ENCODE measurements at regions not wholly inside any gene's neighbourhood (a gene's known extent, or its start where the extent isn't known, plus 50 kb on each side); places are given as distances from the start of the nearest gene placed in this dataset.

GRCh38 chr6:4327841-4328240 lies 192.5 kb upstream of the ECI2 start:
- Histone ChIP-seq H3K9me3 (ENCODE audit: control insufficient read depth in 3 of 3, low read length in 3 of 3) (no peaks in the 10 kb centered on the region), H3K4me3 (ENCODE audit: low read length in 3 of 3) (no peak overlapping the region), H3K27ac (ENCODE audit: low read depth, low read length) (no peak overlapping the region), H3K36me3 (ENCODE audit: control insufficient read depth in 3 of 3, insufficient read depth in 3 of 3, low read length in 3 of 3) (no peaks in the 10 kb centered on the region), H3K9ac (ENCODE audit: low read depth in 1 of 3, low read length in 3 of 3) (no peak overlapping the region), H3K27me3 (ENCODE audit: control insufficient read depth in 3 of 3, insufficient read depth in 3 of 3, low read length in 3 of 3) (no peaks in the 10 kb centered on the region), H3K4me1 (ENCODE audit: control insufficient read depth in 3 of 3, insufficient read depth in 3 of 3, low read length in 3 of 3) (peaks cover under 1 to 3% (median 2%) of the 10 kb centered on the region in 3 donors)

- Histone ChIP-seq H3K9ac (ENCODE audit: low read depth in 1 of 3, low read length in 3 of 3) (no peak overlapping the region), H3K4me1 (ENCODE audit: control insufficient read depth in 3 of 3, insufficient read depth in 3 of 3, low read length in 3 of 3) (peaks cover 13 to 20% (median 14%) of the 10 kb centered on the region in 3 donors), H3K27ac (ENCODE audit: low read depth, low read length) (no peak overlapping the region), H3K4me3 (ENCODE audit: low read length in 3 of 3) (no peak overlapping the region), H3K9me3 (ENCODE audit: control insufficient read depth in 3 of 3, low read length in 3 of 3) (no peaks in the 10 kb centered on the region), H3K27me3 (ENCODE audit: control insufficient read depth in 3 of 3, insufficient read depth in 3 of 3, low read length in 3 of 3) (no peaks in the 10 kb centered on the region), H3K36me3 (ENCODE audit: control insufficient read depth in 3 of 3, insufficient read depth in 3 of 3, low read length in 3 of 3) (no peaks in the 10 kb centered on the region)
Measured at GRCh38 chr6:4324746-4325145, 189.4 kb upstream of the ECI2 start.

- Histone ChIP-seq H3K36me3 (ENCODE audit: control insufficient read depth in 3 of 3, insufficient read depth in 3 of 3, low read length in 3 of 3) (no peaks in the 10 kb centered on the region), H3K27ac (ENCODE audit: low read depth, low read length) (no peak overlapping the region), H3K4me3 (ENCODE audit: low read length in 3 of 3) (no peak overlapping the region), H3K9me3 (ENCODE audit: control insufficient read depth in 3 of 3, low read length in 3 of 3) (no peaks in the 10 kb centered on the region), H3K27me3 (ENCODE audit: control insufficient read depth in 3 of 3, insufficient read depth in 3 of 3, low read length in 3 of 3) (no peaks in the 10 kb centered on the region), H3K9ac (ENCODE audit: low read depth in 1 of 3, low read length in 3 of 3) (no peak overlapping the region), H3K4me1 (ENCODE audit: control insufficient read depth in 3 of 3, insufficient read depth in 3 of 3, low read length in 3 of 3) (peaks cover 13 to 20% (median 14%) of the 10 kb centered on the region in 3 donors)
Measured at GRCh38 chr6:4323322-4323721, 187.9 kb upstream of the ECI2 start.

GRCh38 chr6:4322846-4323309 lies 187.5 kb upstream of the ECI2 start:
- Histone ChIP-seq H3K4me1 (ENCODE audit: control insufficient read depth in 3 of 3, insufficient read depth in 3 of 3, low read length in 3 of 3) (peaks cover 13 to 21% (median 14%) of the 10 kb centered on the region in 3 donors), H3K9me3 (ENCODE audit: control insufficient read depth in 3 of 3, low read length in 3 of 3) (no peaks in the 10 kb centered on the region), H3K9ac (ENCODE audit: low read depth in 1 of 3, low read length in 3 of 3) (no peak overlapping the region), H3K36me3 (ENCODE audit: control insufficient read depth in 3 of 3, insufficient read depth in 3 of 3, low read length in 3 of 3) (no peaks in the 10 kb centered on the region), H3K4me3 (ENCODE audit: low read length in 3 of 3) (no peak overlapping the region), H3K27me3 (ENCODE audit: control insufficient read depth in 3 of 3, insufficient read depth in 3 of 3, low read length in 3 of 3) (no peaks in the 10 kb centered on the region), H3K27ac (ENCODE audit: low read depth, low read length) (no peak overlapping the region)

GRCh38 chr6:4322134-4322845 lies 186.9 kb upstream of the ECI2 start:
- Histone ChIP-seq H3K27me3 (ENCODE audit: control insufficient read depth in 3 of 3, insufficient read depth in 3 of 3, low read length in 3 of 3) (no peaks in the 10 kb centered on the region), H3K4me3 (ENCODE audit: low read length in 3 of 3) (no peak overlapping the region), H3K27ac (ENCODE audit: low read depth, low read length) (no peak overlapping the region), H3K9me3 (ENCODE audit: control insufficient read depth in 3 of 3, low read length in 3 of 3) (no peaks in the 10 kb centered on the region), H3K4me1 (ENCODE audit: control insufficient read depth in 3 of 3, insufficient read depth in 3 of 3, low read length in 3 of 3) (peaks cover 18 to 27% (median 20%) of the 10 kb centered on the region in 3 donors), H3K36me3 (ENCODE audit: control insufficient read depth in 3 of 3, insufficient read depth in 3 of 3, low read length in 3 of 3) (no peaks in the 10 kb centered on the region), H3K9ac (ENCODE audit: low read depth in 1 of 3, low read length in 3 of 3) (no peak overlapping the region)

- Histone ChIP-seq H3K4me1 (ENCODE audit: control insufficient read depth in 3 of 3, insufficient read depth in 3 of 3, low read length in 3 of 3) (peaks cover 25 to 34% (median 26%) of the 10 kb centered on the region in 3 donors), H3K36me3 (ENCODE audit: control insufficient read depth in 3 of 3, insufficient read depth in 3 of 3, low read length in 3 of 3) (no peaks in the 10 kb centered on the region), H3K4me3 (ENCODE audit: low read length in 3 of 3) (no peak overlapping the region), H3K9me3 (ENCODE audit: control insufficient read depth in 3 of 3, low read length in 3 of 3) (no peaks in the 10 kb centered on the region), H3K27me3 (ENCODE audit: control insufficient read depth in 3 of 3, insufficient read depth in 3 of 3, low read length in 3 of 3) (no peaks in the 10 kb centered on the region), H3K27ac (ENCODE audit: low read depth, low read length) (no peak overlapping the region), H3K9ac (ENCODE audit: low read depth in 1 of 3, low read length in 3 of 3) (no peak overlapping the region)
Measured at GRCh38 chr6:4320860-4321259, 185.5 kb upstream of the ECI2 start.

GRCh38 chr6:4319981-4320683 lies 184.8 kb upstream of the ECI2 start:
- Histone ChIP-seq H3K4me3 (ENCODE audit: low read length in 3 of 3) (no peak overlapping the region), H3K4me1 (ENCODE audit: control insufficient read depth in 3 of 3, insufficient read depth in 3 of 3, low read length in 3 of 3) (peaks cover 25 to 34% (median 26%) of the 10 kb centered on the region in 3 donors), H3K36me3 (ENCODE audit: control insufficient read depth in 3 of 3, insufficient read depth in 3 of 3, low read length in 3 of 3) (no peaks in the 10 kb centered on the region), H3K9ac (ENCODE audit: low read depth in 1 of 3, low read length in 3 of 3) (no peak overlapping the region), H3K27ac (ENCODE audit: low read depth, low read length) (no peak overlapping the region), H3K27me3 (ENCODE audit: control insufficient read depth in 3 of 3, insufficient read depth in 3 of 3, low read length in 3 of 3) (no peaks in the 10 kb centered on the region), H3K9me3 (ENCODE audit: control insufficient read depth in 3 of 3, low read length in 3 of 3) (no peaks in the 10 kb centered on the region)

- no peaks in the 10 kb centered on the region for H3K27me3 ChIP-seq (ENCODE audit: control insufficient read depth in 3 of 3, insufficient read depth in 3 of 3, low read length in 3 of 3)
- no peak overlapping the region for H3K4me3 ChIP-seq (ENCODE audit: low read length in 3 of 3)
- H3K27ac ChIP-seq (ENCODE audit: low read depth, low read length), result no peak overlapping the region
- H3K4me1 ChIP-seq (ENCODE audit: control insufficient read depth in 3 of 3, insufficient read depth in 3 of 3, low read length in 3 of 3), result peaks cover 25 to 35% (median 26%) of the 10 kb centered on the region in 3 donors
- H3K36me3 ChIP-seq (ENCODE audit: control insufficient read depth in 3 of 3, insufficient read depth in 3 of 3, low read length in 3 of 3), result no peaks in the 10 kb centered on the region
- H3K9ac ChIP-seq (ENCODE audit: low read depth in 1 of 3, low read length in 3 of 3), result no peak overlapping the region
- H3K9me3 ChIP-seq (ENCODE audit: control insufficient read depth in 3 of 3, low read length in 3 of 3), result no peaks in the 10 kb centered on the region
Measured at GRCh38 chr6:4318321-4318720, 182.9 kb upstream of the ECI2 start.

- H3K36me3 ChIP-seq (ENCODE audit: control insufficient read depth in 3 of 3, insufficient read depth in 3 of 3, low read length in 3 of 3), result no peaks in the 10 kb centered on the region
- peak overlapping the region; percentile 68 for H3K27ac ChIP-seq (ENCODE audit: low read depth, low read length)
- H3K4me3 ChIP-seq (ENCODE audit: low read length in 3 of 3), result peak overlapping the region in 1 of 3 donors; percentile 20
- no peaks in the 10 kb centered on the region for H3K9me3 ChIP-seq (ENCODE audit: control insufficient read depth in 3 of 3, low read length in 3 of 3)
- H3K4me1 ChIP-seq (ENCODE audit: control insufficient read depth in 3 of 3, insufficient read depth in 3 of 3, low read length in 3 of 3), result peaks cover 20 to 28% (median 21%) of the 10 kb centered on the region in 3 donors
- peak overlapping the region in 1 of 3 donors; percentile 34 for H3K9ac ChIP-seq (ENCODE audit: low read depth in 1 of 3, low read length in 3 of 3)
- no peaks in the 10 kb centered on the region for H3K27me3 ChIP-seq (ENCODE audit: control insufficient read depth in 3 of 3, insufficient read depth in 3 of 3, low read length in 3 of 3)
Measured at GRCh38 chr6:4316867-4317400, 181.6 kb upstream of the ECI2 start.

- Histone ChIP-seq H3K9ac (ENCODE audit: low read depth in 1 of 3, low read length in 3 of 3) (no peak overlapping the region), H3K27ac (ENCODE audit: low read depth, low read length) (no peak overlapping the region)
Measured at GRCh38 chr6:4314201-4314707, 178.9 kb upstream of the ECI2 start.

More at GRCh38 chr6:4314201-4314707, 178.9 kb upstream of the ECI2 start:
- H3K9me3 ChIP-seq (ENCODE audit: control insufficient read depth in 3 of 3, low read length in 3 of 3), result peaks cover 0 to 3% (median 0%) of the 10 kb centered on the region in 3 donors
- H3K36me3 ChIP-seq (ENCODE audit: control insufficient read depth in 3 of 3, insufficient read depth in 3 of 3, low read length in 3 of 3), result no peaks in the 10 kb centered on the region
- peaks cover 12 to 18% (median 12%) of the 10 kb centered on the region in 3 donors for H3K4me1 ChIP-seq (ENCODE audit: control insufficient read depth in 3 of 3, insufficient read depth in 3 of 3, low read length in 3 of 3)
- no peak overlapping the region for H3K4me3 ChIP-seq (ENCODE audit: low read length in 3 of 3)
- H3K27me3 ChIP-seq (ENCODE audit: control insufficient read depth in 3 of 3, insufficient read depth in 3 of 3, low read length in 3 of 3), result no peaks in the 10 kb centered on the region
